Colonic mucosa (tissue), 4 donors: ENCODE measurements at regions not wholly inside any gene's neighbourhood (a gene's known extent, or its start where the extent isn't known, plus 50 kb on each side); places are given as distances from the start of the nearest gene placed in this dataset.

ENCODE experiments used
- DNase-seq: peaks from one replicate; pipeline ENCODE4 v3.0.0-alpha.2; 2020
- H3K27ac ChIP-seq: fragments of 200-600 bp; one replicate; pipeline ENCODE4 v1.8.0; 2021
- H3K27me3 ChIP-seq: fragments of 200-600 bp; one replicate; pipeline ENCODE4 v1.8.0; 2021
- H3K36me3 ChIP-seq: fragments of 200-600 bp; one replicate; pipeline ENCODE4 v1.8.0; 2021
- H3K4me1 ChIP-seq: fragments of 200-600 bp; one replicate; pipeline ENCODE4 v1.8.0; 2021; ENCODE audit warnings: mild to moderate bottlenecking
- H3K4me3 ChIP-seq: fragments of 200-600 bp; one replicate; pipeline ENCODE4 v1.8.0; 2021
- H3K9ac ChIP-seq, 2 donors: one replicate each; pipeline ENCODE4 v1.7.0; 2013; ENCODE audit warnings: control low read depth in 2 of 2, low read depth in 2 of 2, low read length in 2 of 2
- H3K9me3 ChIP-seq: fragments of 200-600 bp; one replicate; pipeline ENCODE4 v1.8.0; 2021
- CTCF ChIP-seq: fragments of 200-600 bp; IDR thresholded peaks from one replicate; pipeline ENCODE4 v1.8.0; 2022; ENCODE audit warnings: antibody characterized with exemption, mild to moderate bottlenecking
- intact Hi-C: fragments of 100-400 bp; cut with DNase I; formaldehyde crosslinking; loops from one replicate; pipeline ENCODE4 v1.14.1; 2022
- donor health status: healthy.
- donor health status: DM: no; HTN: no; CAD: no.
- donor health status: DM: no; HTN: no; CAD: no.

GRCh38 chr16:59611556-59611955 is 877.4 kb upstream of the GOT2 start:
- Histone ChIP-seq H3K27me3 (no peaks in the 10 kb centered on the region), H3K36me3 (no peaks in the 10 kb centered on the region), H3K9me3 (no peaks in the 10 kb centered on the region), H3K4me1 (no peaks in the 10 kb centered on the region), H3K27ac (no peak overlapping the region), H3K4me3 (no peak overlapping the region), H3K9ac (no peak overlapping the region)
- DNase-seq = no peak
- TF ChIP-seq CTCF = no peak
- intact Hi-C loops = no loop called here

GRCh38 chr16:59605706-59606105 is 871.6 kb upstream of the GOT2 start:
- intact Hi-C loops = no loop called here
- Histone ChIP-seq H3K4me1 (no peaks in the 10 kb centered on the region), H3K36me3 (no peaks in the 10 kb centered on the region), H3K27ac (no peak overlapping the region), H3K4me3 (no peak overlapping the region), H3K9ac (no peak overlapping the region), H3K27me3 (no peaks in the 10 kb centered on the region), H3K9me3 (no peaks in the 10 kb centered on the region)
- no peak for DNase-seq
- no peak for TF ChIP-seq CTCF

- H3K4me3 ChIP-seq = no peak overlapping the region
- H3K9ac ChIP-seq = no peak overlapping the region
- DNase-seq = no peak
- intact Hi-C loops = no loop called here
- H3K27me3 ChIP-seq = no peaks in the 10 kb centered on the region
- TF ChIP-seq CTCF = no peak
- H3K4me1 ChIP-seq = no peaks in the 10 kb centered on the region
- H3K9me3 ChIP-seq = no peaks in the 10 kb centered on the region
- no peak overlapping the region for H3K27ac ChIP-seq
- H3K36me3 ChIP-seq = no peaks in the 10 kb centered on the region
These were observed 870.2 kb upstream of the GOT2 start for GRCh38 chr16:59604354-59604753.

GRCh38 chr16:59601452-59601851 is 867.3 kb upstream of the GOT2 start:
- TF ChIP-seq CTCF = no peak
- no peak for DNase-seq
- Histone ChIP-seq H3K27ac (no peak overlapping the region), H3K4me3 (no peak overlapping the region), H3K9me3 (no peaks in the 10 kb centered on the region), H3K27me3 (no peaks in the 10 kb centered on the region), H3K36me3 (no peaks in the 10 kb centered on the region), H3K9ac (no peak overlapping the region), H3K4me1 (no peaks in the 10 kb centered on the region)
- intact Hi-C loops = no loop called here

GRCh38 chr16:59597269-59597668 is 863.2 kb upstream of the GOT2 start:
- TF ChIP-seq CTCF = no peak
- intact Hi-C loops = no loop called here
- H3K36me3 ChIP-seq = no peaks in the 10 kb centered on the region
- no peaks in the 10 kb centered on the region for H3K9me3 ChIP-seq
- no peak overlapping the region for H3K4me3 ChIP-seq
- DNase-seq = no peak
- H3K27ac ChIP-seq = no peak overlapping the region
- no peaks in the 10 kb centered on the region for H3K4me1 ChIP-seq
- H3K27me3 ChIP-seq = no peaks in the 10 kb centered on the region
- no peak overlapping the region for H3K9ac ChIP-seq

- H3K4me1 ChIP-seq = no peaks in the 10 kb centered on the region
- no peak for TF ChIP-seq CTCF
- H3K27ac ChIP-seq = no peak overlapping the region
- intact Hi-C loops = no loop called here
- no peak overlapping the region for H3K9ac ChIP-seq
- no peak for DNase-seq
- no peaks in the 10 kb centered on the region for H3K9me3 ChIP-seq
- H3K36me3 ChIP-seq = no peaks in the 10 kb centered on the region
- H3K4me3 ChIP-seq = no peak overlapping the region
- H3K27me3 ChIP-seq = no peaks in the 10 kb centered on the region
These were observed 862.6 kb upstream of the GOT2 start for GRCh38 chr16:59596693-59597092.
